ENCODE measurements at regions not wholly inside any gene's neighbourhood (a gene's known extent, or its start where the extent isn't known, plus 50 kb on each side); places are given as distances from the start of the nearest gene placed in this dataset.
"Not testable (repeated sequence)": the region's sequence is repeated elsewhere in the genome, so short reads cannot be mapped to it uniquely, and the experiment has no call there.

GRCh38 chr3:178217479-178217878, 318.8 kb upstream of the KCNMB2 start:
- no peak overlapping the region for H3K4me3 Mint-ChIP-seq
- no peaks in the 10 kb centered on the region for H3K36me3 Mint-ChIP-seq
- H3K4me1 Mint-ChIP-seq: peaks cover 0 to 2% (median 0%) of the 10 kb centered on the region in 3 donors
- no peak overlapping the region for H3K27ac Mint-ChIP-seq
- peaks cover 0 to 2% (median 2%) of the 10 kb centered on the region in 3 donors for H3K9me3 Mint-ChIP-seq
- H3K27me3 Mint-ChIP-seq: peaks cover under 1% of the 10 kb centered on the region

- peaks cover 0 to 2% (median 2%) of the 10 kb centered on the region in 3 donors for H3K9me3 Mint-ChIP-seq
- H3K27ac Mint-ChIP-seq: no peak overlapping the region
- H3K4me3 Mint-ChIP-seq: no peak overlapping the region
- H3K36me3 Mint-ChIP-seq: no peaks in the 10 kb centered on the region
- peaks cover 0 to 2% (median 0%) of the 10 kb centered on the region in 3 donors for H3K4me1 Mint-ChIP-seq
- peaks cover 5% of the 10 kb centered on the region for H3K27me3 Mint-ChIP-seq
Measured at GRCh38 chr3:178218231-178218630, 318.0 kb upstream of the KCNMB2 start.

- not testable (repeated sequence) for H3K27ac Mint-ChIP-seq, H3K36me3 Mint-ChIP-seq, H3K4me1 Mint-ChIP-seq, H3K27me3 Mint-ChIP-seq, H3K4me3 Mint-ChIP-seq, H3K9me3 Mint-ChIP-seq
Measured at GRCh38 chr3:178219661-178220060, 316.6 kb upstream of the KCNMB2 start.

GRCh38 chr3:178223876-178224275, 312.4 kb upstream of the KCNMB2 start:
- peaks cover 0 to 2% (median 0%) of the 10 kb centered on the region in 3 donors for H3K4me1 Mint-ChIP-seq

GRCh38 chr3:178226094-178226493, 310.1 kb upstream of the KCNMB2 start:
- Mint-ChIP-seq H3K4me3 (no peak overlapping the region), H3K4me1 (no peaks in the 10 kb centered on the region)

More at GRCh38 chr3:178223876-178224275, 312.4 kb upstream of the KCNMB2 start:
- H3K4me3 Mint-ChIP-seq: no peak overlapping the region
- no peak overlapping the region for H3K27ac Mint-ChIP-seq
- H3K9me3 Mint-ChIP-seq: peaks cover 0 to 2% (median 2%) of the 10 kb centered on the region in 3 donors
- no peaks in the 10 kb centered on the region for H3K36me3 Mint-ChIP-seq
- peaks cover 5% of the 10 kb centered on the region for H3K27me3 Mint-ChIP-seq

GRCh38 chr3:178231645-178232044, 304.6 kb upstream of the KCNMB2 start:
- peaks cover 2% of the 10 kb centered on the region for H3K36me3 Mint-ChIP-seq
- H3K9me3 Mint-ChIP-seq: peaks cover 2 to 6% (median 4%) of the 10 kb centered on the region in 3 donors
- no peaks in the 10 kb centered on the region for H3K4me1 Mint-ChIP-seq
- H3K27ac Mint-ChIP-seq: no peak overlapping the region
- H3K4me3 Mint-ChIP-seq: no peak overlapping the region
- H3K27me3 Mint-ChIP-seq: no peaks in the 10 kb centered on the region

More at GRCh38 chr3:178226094-178226493, 310.1 kb upstream of the KCNMB2 start:
- Mint-ChIP-seq H3K36me3 (peaks cover 2% of the 10 kb centered on the region), H3K27me3 (peaks cover 5% of the 10 kb centered on the region), H3K9me3 (peaks cover 2 to 6% (median 2%) of the 10 kb centered on the region in 3 donors), H3K27ac (no peak overlapping the region)

GRCh38 chr3:178233371-178234071, 302.7 kb upstream of the KCNMB2 start:
- H3K36me3 Mint-ChIP-seq: peaks cover 2% of the 10 kb centered on the region
- no peak overlapping the region for H3K27ac Mint-ChIP-seq
- peaks cover 2 to 6% (median 6%) of the 10 kb centered on the region in 3 donors for H3K9me3 Mint-ChIP-seq
- H3K27me3 Mint-ChIP-seq: peaks cover 3% of the 10 kb centered on the region
- no peaks in the 10 kb centered on the region for H3K4me1 Mint-ChIP-seq
- H3K4me3 Mint-ChIP-seq: no peak overlapping the region

- H3K27me3 Mint-ChIP-seq: peaks cover 3% of the 10 kb centered on the region
- H3K9me3 Mint-ChIP-seq: peaks cover 0 to 6% (median 4%) of the 10 kb centered on the region in 3 donors
- H3K4me1 Mint-ChIP-seq: no peaks in the 10 kb centered on the region
- no peak overlapping the region for H3K27ac Mint-ChIP-seq
- H3K36me3 Mint-ChIP-seq: no peaks in the 10 kb centered on the region
- no peak overlapping the region for H3K4me3 Mint-ChIP-seq
Measured at GRCh38 chr3:178236555-178237277, 299.5 kb upstream of the KCNMB2 start.

- Mint-ChIP-seq H3K4me3 (no peak overlapping the region), H3K9me3 (peaks cover 0 to 6% (median 2%) of the 10 kb centered on the region in 3 donors), H3K36me3 (no peaks in the 10 kb centered on the region), H3K4me1 (no peaks in the 10 kb centered on the region), H3K27ac (no peak overlapping the region), H3K27me3 (peaks cover 3% of the 10 kb centered on the region)
Measured at GRCh38 chr3:178238179-178238578, 298.1 kb upstream of the KCNMB2 start.

GRCh38 chr3:178244733-178245709, 291.2 kb upstream of the KCNMB2 start:
- no peak overlapping the region for H3K4me3 Mint-ChIP-seq
- no peaks in the 10 kb centered on the region for H3K27me3 Mint-ChIP-seq
- H3K36me3 Mint-ChIP-seq: no peaks in the 10 kb centered on the region
- H3K27ac Mint-ChIP-seq: no peak overlapping the region
- H3K9me3 Mint-ChIP-seq: peaks cover 2 to 6% (median 3%) of the 10 kb centered on the region in 3 donors
- H3K4me1 Mint-ChIP-seq: no peaks in the 10 kb centered on the region

GRCh38 chr3:178246004-178246403, 290.2 kb upstream of the KCNMB2 start:
- H3K4me1 Mint-ChIP-seq: no peaks in the 10 kb centered on the region
- no peaks in the 10 kb centered on the region for H3K36me3 Mint-ChIP-seq
- no peak overlapping the region for H3K27ac Mint-ChIP-seq
- H3K9me3 Mint-ChIP-seq: peaks cover 2 to 4% (median 3%) of the 10 kb centered on the region in 3 donors
- no peak overlapping the region for H3K4me3 Mint-ChIP-seq
- no peaks in the 10 kb centered on the region for H3K27me3 Mint-ChIP-seq

GRCh38 chr3:178255315-178255714, 280.9 kb upstream of the KCNMB2 start:
- no peak overlapping the region for H3K27ac Mint-ChIP-seq
- no peaks in the 10 kb centered on the region for H3K4me1 Mint-ChIP-seq
- H3K9me3 Mint-ChIP-seq: peaks cover 0 to 3% (median 0%) of the 10 kb centered on the region in 3 donors
- no peaks in the 10 kb centered on the region for H3K27me3 Mint-ChIP-seq
- no peaks in the 10 kb centered on the region for H3K36me3 Mint-ChIP-seq
- no peak overlapping the region for H3K4me3 Mint-ChIP-seq

GRCh38 chr3:178257491-178257890, 278.7 kb upstream of the KCNMB2 start:
- H3K36me3 Mint-ChIP-seq: no peaks in the 10 kb centered on the region
- H3K27me3 Mint-ChIP-seq: no peaks in the 10 kb centered on the region
- no peak overlapping the region for H3K27ac Mint-ChIP-seq
- H3K4me1 Mint-ChIP-seq: no peaks in the 10 kb centered on the region
- no peak overlapping the region for H3K4me3 Mint-ChIP-seq
- H3K9me3 Mint-ChIP-seq: no peaks in the 10 kb centered on the region

GRCh38 chr3:178258121-178258520, 278.1 kb upstream of the KCNMB2 start:
- H3K4me1 Mint-ChIP-seq: no peaks in the 10 kb centered on the region
- H3K27me3 Mint-ChIP-seq: no peaks in the 10 kb centered on the region
- no peaks in the 10 kb centered on the region for H3K9me3 Mint-ChIP-seq
- no peaks in the 10 kb centered on the region for H3K36me3 Mint-ChIP-seq
- no peak overlapping the region for H3K27ac Mint-ChIP-seq
- H3K4me3 Mint-ChIP-seq: no peak overlapping the region

- no peak overlapping the region for H3K27ac Mint-ChIP-seq
- no peaks in the 10 kb centered on the region for H3K4me1 Mint-ChIP-seq
- H3K36me3 Mint-ChIP-seq: no peaks in the 10 kb centered on the region
- no peaks in the 10 kb centered on the region for H3K27me3 Mint-ChIP-seq
- no peak overlapping the region for H3K4me3 Mint-ChIP-seq
- no peaks in the 10 kb centered on the region for H3K9me3 Mint-ChIP-seq
Measured at GRCh38 chr3:178259703-178260102, 276.5 kb upstream of the KCNMB2 start.

Data from IgD-negative memory B cell (primary cell).